ENCODE measurements at regions not wholly inside any gene's neighbourhood (a gene's known extent, or its start where the extent isn't known, plus 50 kb on each side); places are given as distances from the start of the nearest gene placed in this dataset.
"Not testable (repeated sequence)": the region's sequence is repeated elsewhere in the genome, so short reads cannot be mapped to it uniquely, and the experiment has no call there.

DNA sequence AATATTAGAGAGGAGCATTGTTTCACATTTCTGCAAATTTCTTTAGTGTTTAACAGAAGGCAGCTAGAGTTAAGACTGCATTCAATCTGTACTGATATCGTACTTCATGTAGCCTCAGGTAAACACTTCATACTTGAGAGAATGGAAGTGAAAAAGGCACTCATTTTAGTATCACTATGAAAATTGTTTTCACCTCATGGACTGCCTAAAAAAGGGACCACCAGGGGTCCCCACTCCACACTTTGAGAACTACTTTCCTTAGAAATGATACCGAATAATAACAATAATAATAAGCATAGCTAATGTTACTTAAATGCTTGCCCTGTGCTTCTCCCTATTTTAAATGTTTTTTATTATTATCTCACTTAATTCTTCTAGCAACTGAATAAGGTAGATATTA, 95.1 kb downstream of the BLID start:
- DNase-seq: no peak

- DNase-seq: no peak
Observed at GRCh38 chr11:122019908-122020694, 95.9 kb downstream of the BLID start.

DNA sequence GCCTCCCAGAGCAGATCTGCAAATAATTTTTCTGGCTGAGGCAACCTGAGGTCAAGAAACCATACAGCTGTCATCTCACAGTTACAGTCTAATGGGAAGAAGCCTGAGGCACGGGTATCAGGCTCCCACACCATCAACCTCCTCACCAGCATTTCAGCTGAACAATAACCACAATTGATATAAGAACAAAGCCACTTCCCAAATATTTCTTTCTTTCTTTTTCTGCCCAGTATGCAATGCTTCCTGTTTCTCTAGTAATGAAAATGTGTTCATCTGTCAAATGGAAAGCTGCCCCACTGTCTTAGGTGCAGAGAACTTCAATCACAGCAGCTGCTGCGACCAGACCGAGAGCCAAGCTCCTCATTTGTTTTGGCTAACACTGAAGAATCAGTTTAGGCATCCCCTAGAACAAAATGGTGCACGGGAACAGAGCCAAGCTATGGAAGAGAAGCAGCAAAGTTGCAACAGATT, 108.4 kb downstream of the BLID start:
- DNase-seq: peak; percentile 83

DNA sequence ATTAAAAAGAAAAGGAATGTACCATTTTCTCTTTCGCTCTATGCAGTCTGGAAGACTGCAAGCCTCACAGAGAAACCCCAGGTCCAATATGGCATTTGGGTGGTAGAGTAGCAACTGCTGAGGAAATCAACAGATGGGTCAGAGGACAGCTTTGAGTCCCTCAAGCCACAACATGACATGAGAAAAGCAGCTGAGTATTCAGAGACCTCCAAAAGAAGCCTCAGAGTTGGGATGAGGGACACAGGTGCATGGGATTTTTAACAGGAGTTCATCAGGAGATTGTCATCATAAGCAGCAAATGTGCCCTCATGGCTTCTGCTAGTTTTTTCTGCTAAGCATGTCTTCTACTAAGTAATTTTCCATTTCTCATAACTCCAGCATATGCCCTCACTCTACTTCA, 111.6 kb downstream of the BLID start:
- DNase-seq: no peak

DNA sequence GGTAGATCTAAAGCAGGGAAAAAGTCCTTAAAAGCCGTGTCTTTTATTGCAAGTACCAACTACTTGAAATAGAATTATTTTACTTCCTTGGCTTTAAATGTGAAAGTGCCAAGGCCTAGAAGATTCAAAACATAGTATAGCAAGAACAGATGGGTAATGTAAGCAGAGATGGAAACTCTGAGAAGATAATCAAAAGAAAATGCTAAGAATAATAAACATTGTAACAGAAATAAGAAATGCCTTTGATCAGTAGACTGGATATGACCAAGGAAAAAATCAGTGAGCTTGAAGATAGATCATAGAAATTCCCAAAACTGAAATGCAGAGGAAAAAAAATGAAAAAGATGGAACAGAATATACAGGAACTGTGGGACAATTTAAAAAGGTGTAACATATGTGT, 113.1 kb downstream of the BLID start:
- DNase-seq: no peak

- no peak for DNase-seq
Observed at GRCh38 chr11:122002047-122002446, 114.0 kb downstream of the BLID start.

DNA sequence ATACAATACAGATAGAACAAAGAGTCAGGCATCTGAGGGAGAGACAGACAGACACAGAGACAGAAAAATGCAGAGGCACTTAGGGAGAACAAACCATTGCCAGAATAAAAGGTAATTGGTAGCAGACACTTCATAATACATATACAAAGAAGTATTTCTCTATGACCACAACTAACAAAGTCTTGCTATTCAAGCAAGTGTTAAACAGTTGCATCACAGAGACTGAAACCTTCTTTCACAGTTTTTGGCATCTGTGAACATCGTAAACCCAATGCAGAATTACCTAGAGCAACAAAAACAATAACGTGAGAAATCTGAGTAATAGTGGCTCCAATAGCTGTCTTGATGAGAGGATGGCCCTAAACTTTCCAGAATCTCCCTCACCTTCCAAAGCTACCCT, 116.4 kb downstream of the BLID start:
- DNase-seq: no peak

- DNase-seq: no peak
Observed at GRCh38 chr11:121996574-121996973, 119.4 kb downstream of the BLID start.

GRCh38 chr11:121983901-121984300, 132.1 kb downstream of the BLID start:
- DNase-seq: no peak

- not testable (repeated sequence) for DNase-seq
Observed at GRCh38 chr11:121977914-121978313, 138.1 kb downstream of the BLID start.

GRCh38 chr11:121968638-121969037, 147.4 kb downstream of the BLID start:
- no peak for DNase-seq

- DNase-seq: no peak
Observed at GRCh38 chr11:121967131-121967704, 148.8 kb downstream of the BLID start.

DNA sequence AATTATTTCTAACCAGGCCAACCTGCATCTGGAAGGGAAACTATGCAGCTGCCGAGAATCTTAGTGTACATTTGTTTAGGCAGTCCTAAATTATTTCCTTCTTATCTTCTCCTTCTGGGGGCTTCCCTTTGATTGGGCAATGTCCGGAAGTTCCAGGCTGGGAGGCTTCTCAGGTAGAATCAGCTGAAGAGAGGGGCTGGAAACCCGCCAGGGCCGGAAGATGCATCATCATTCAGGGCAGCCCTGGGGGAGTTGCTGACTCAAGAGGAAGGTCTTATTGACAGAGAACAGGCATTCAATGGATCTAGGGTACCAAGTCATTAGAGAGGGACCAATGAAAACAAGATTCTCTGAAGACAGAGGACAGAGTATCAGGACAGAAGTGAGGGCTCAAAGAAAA, 150.7 kb downstream of the BLID start:
- no peak for DNase-seq

GRCh38 chr11:121964591-121964990, 151.4 kb downstream of the BLID start:
- DNase-seq: no peak

DNA sequence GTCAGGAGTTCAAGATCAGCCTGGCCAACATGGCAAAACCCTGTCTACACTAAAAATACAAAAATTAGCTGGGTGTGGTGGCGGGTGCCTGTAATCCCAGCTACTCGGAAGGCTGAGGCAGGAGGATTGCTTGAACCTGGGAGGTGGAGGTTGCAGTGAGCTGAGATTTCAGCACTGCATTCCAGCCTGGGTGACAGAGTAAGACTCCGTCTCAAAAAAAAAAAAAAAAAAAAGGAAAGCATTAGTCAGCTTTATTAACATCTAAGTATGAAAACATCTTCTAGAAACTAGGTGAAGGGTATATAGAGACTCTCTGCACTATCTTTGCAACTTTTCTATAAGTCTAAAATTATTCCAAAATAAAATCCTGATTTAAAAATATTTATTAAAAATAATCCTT, 152.2 kb downstream of the BLID start:
- not testable (repeated sequence) for DNase-seq

GRCh38 chr11:121961321-121961801, 154.7 kb downstream of the BLID start:
- peak; percentile 28 for DNase-seq

GRCh38 chr11:121958971-121959325, 157.1 kb downstream of the BLID start:
- DNase-seq: no peak

GRCh38 chr11:121958323-121958970, 157.6 kb downstream of the BLID start:
- DNase-seq: no peak

DNA sequence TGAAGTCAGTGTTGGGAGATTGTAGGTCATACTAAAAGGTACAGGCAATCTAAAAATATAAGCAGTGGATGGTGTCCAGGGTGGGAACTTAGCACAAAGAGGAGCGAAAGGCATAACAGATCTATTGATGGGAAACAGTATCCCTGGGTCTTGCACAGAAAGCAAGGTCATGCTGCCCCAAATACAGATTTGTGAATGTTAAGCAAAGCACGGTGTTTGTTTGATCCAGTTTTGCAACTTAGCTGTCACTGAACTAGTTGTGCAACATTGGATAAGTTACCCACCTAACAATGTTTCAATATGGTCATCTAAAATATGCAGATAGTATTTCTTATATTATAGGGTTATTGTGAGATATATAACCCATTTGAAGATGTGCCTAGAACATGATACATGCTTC, 162.9 kb downstream of the BLID start:
- no peak for DNase-seq

DNA sequence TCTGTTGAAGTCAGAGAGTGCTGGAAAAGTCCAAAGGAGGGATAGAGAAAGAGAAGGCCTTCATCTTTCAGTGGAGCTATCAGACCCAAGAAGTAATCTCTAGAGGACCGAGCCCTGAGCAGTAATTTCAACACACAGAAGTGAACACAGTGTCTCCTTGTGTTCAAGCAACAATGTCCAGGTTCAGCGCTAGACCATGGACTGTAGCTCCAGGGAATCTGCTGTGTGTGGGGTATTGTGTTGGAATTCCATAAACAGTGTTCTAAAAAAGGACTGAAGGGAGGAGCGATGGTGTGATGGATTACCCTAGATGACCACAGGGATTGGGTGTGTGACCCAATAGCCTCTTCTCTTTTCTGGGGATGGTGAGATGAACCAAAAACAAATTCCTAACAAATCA, 165.9 kb downstream of the BLID start:
- DNase-seq: no peak

GRCh38 chr11:121946514-121946913, 169.5 kb downstream of the BLID start:
- no peak for DNase-seq

DNA sequence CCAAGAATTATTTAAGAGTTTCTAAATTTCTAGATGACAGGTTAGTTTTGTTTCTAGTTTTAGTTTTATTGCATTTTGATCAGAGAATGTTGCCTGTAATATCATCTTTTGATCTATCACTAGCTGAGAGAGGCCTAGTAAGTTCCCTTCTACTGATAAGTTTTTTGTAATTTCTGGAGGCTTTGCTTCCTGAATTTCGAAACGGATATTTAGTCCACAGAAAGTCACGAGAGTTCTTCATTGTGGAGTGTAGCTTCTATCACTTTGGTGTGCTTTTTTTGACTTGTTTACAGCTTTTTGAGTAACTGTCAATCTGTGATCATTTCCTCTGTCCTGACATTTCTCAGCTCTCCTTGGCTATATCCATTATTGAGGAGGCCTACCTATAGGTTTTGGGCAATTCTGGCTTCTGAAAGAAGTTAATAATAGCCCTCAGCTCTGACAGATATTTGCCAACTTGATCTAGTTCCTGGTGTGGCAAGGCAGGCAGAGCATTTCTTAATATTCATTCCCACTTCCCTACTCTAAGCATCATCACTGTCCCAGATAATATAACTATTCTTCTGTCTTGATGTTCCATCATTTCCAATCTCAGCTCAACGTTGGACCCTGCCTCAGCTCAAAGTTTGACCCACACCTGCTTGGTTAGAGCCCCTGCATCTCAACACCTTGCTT, 171.3 kb downstream of the BLID start:
- no peak for DNase-seq

GRCh38 chr11:121938076-121938475, 177.9 kb downstream of the BLID start:
- no peak for DNase-seq

Data from right hindlimb (tissue), 1 donor.